ENCODE measurements at regions not wholly inside any gene's neighbourhood (a gene's known extent, or its start where the extent isn't known, plus 50 kb on each side); places are given as distances from the start of the nearest gene placed in this dataset.
A peak's percentile ranks its signal among the peaks of the same experiment; 100 is the strongest.

DNA sequence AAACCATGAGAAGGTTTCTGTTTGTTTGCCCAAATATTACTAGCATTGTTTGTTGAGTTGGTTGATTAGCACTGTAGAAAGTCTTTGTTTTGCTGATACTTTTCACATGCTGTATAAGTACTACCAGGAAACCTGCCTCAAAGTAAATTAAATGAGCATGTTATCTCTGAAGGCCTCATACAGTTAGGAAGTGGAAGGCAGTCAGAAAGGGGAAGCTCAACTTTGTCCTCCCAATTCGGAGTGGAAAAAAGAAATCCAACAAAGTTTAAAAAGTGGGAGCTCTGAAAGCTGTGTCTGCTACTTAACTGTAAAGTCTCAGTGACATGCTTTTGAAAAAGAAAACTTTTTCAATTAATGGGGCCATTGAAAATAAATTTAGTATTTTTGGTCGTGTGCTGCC lies 188.3 kb upstream of the BLID start:
- TF ChIP-seq, protein P1, sequence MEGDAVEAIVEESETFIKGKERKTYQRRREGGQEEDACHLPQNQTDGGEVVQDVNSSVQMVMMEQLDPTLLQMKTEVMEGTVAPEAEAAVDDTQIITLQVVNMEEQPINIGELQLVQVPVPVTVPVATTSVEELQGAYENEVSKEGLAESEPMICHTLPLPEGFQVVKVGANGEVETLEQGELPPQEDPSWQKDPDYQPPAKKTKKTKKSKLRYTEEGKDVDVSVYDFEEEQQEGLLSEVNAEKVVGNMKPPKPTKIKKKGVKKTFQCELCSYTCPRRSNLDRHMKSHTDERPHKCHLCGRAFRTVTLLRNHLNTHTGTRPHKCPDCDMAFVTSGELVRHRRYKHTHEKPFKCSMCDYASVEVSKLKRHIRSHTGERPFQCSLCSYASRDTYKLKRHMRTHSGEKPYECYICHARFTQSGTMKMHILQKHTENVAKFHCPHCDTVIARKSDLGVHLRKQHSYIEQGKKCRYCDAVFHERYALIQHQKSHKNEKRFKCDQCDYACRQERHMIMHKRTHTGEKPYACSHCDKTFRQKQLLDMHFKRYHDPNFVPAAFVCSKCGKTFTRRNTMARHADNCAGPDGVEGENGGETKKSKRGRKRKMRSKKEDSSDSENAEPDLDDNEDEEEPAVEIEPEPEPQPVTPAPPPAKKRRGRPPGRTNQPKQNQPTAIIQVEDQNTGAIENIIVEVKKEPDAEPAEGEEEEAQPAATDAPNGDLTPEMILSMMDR (conservative IDR thresholded peaks at IDR 0.05): no peak
- TF ChIP-seq ZFX (IDR thresholded peaks at IDR 0.05): no peak
- H3K27ac ChIP-seq: no peak overlapping the region

DNA sequence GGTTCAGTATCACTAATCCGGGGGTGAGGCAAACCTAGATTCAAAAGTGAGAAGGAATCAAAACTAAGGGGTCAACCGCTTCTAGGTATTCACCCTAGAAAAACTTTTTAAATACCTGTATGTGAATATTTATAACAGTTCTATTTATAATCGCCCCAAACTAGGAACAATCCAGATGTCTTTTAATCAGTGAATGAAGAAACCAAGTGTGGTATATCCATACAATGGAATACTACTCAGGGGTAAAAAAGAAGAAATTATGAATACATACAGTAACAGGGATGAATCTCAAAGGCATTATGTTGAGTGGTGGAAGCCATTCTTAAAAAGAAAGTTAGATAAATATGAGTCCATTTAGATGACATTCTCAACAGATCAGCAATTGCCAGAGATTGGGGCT lies 178.0 kb upstream of the BLID start:
- H3K27ac ChIP-seq: no peak overlapping the region
- TF ChIP-seq, protein P1 (conservative IDR thresholded peaks at IDR 0.05): no peak
- no peak for TF ChIP-seq ZFX (IDR thresholded peaks at IDR 0.05)

- TF ChIP-seq ZFX (IDR thresholded peaks at IDR 0.05): no peak
- TF ChIP-seq, protein P1 (conservative IDR thresholded peaks at IDR 0.05): peak; percentile 15; the same call in 1 of the 2 replicates
- no peak overlapping the region for H3K27ac ChIP-seq
Measured at GRCh38 chr11:122293296-122294023, 177.4 kb upstream of the BLID start.

GRCh38 chr11:122287401-122287800 lies 171.4 kb upstream of the BLID start:
- TF ChIP-seq ZFX (IDR thresholded peaks at IDR 0.05): no peak
- TF ChIP-seq, protein P1 (conservative IDR thresholded peaks at IDR 0.05): no peak

DNA sequence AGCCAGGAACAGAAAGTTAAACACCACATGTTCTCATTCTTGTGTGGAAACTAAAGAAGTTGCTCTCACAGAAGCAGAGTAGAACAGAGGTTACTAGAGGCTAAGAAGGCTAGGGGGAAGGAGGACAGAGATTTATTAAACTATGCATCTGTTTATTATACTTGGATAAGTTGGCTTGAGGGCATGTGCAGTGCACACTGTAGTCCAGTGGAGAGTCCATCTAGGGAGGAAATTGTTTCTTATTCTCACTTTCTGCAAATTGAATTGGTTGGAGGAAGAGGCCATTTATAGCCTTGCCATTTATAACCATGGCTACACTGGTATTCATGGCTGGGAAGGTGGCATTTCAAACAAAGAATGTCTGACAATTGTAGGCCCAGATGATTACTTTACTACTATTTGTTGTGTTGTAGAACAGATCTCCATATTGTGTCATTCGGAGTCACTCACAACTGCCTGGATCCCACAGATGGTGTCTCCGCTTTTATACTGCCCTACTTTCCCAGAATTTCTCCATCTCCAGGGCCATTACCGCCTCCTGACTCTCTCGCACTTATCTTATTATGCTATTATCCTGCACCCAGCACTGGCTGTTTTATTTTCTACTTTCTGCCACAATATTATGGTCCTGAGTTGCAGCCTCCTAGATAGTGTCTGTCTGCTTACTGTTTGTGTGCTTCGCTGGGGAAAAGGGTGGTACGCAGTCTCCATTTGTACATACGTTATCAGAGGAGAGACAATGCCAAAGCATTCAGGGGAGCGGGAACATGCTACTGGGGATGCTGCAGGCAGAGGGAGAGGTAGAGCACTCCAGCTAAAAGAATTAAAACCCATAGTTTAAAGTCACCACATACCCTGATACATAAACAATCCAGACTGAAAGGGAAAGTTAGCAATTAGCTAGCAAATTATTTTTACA lies 169.3 kb upstream of the BLID start:
- no peak overlapping the region for H3K27ac ChIP-seq
- TF ChIP-seq, protein P1 (conservative IDR thresholded peaks at IDR 0.05): no peak
- TF ChIP-seq ZFX (IDR thresholded peaks at IDR 0.05): no peak

More at GRCh38 chr11:122287401-122287800, 171.4 kb upstream of the BLID start:
- H3K27ac ChIP-seq: no peak overlapping the region

DNA sequence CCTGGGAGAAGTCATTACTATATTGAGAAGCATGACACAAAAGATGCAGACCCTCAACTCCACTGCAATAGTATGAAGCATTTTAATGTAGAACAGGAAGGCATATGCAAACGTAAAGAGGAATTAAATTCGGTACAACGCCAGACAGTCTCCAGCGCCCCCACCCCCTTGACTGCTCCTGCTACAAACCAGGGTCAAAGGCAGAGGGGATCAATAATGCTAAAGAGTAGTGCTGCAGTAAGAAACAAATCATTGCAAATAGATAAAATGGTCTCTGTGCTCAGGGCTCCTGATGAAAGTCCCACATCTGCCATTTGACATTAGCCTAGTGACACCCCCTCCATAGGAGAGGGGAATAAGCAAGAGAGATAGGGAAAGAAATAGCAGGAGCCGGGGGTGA lies 164.9 kb upstream of the BLID start:
- TF ChIP-seq, protein P1 (conservative IDR thresholded peaks at IDR 0.05): no peak
- TF ChIP-seq ZFX (IDR thresholded peaks at IDR 0.05): no peak
- H3K27ac ChIP-seq: no peak overlapping the region

GRCh38 chr11:122279194-122279593 lies 163.2 kb upstream of the BLID start:
- TF ChIP-seq, protein P1 (conservative IDR thresholded peaks at IDR 0.05): no peak
- no peak for TF ChIP-seq ZFX (IDR thresholded peaks at IDR 0.05)
- no peak overlapping the region for H3K27ac ChIP-seq

Data from C4-2B (cell line).